ENCODE measurements at regions not wholly inside any gene's neighbourhood (a gene's known extent, or its start where the extent isn't known, plus 50 kb on each side); places are given as distances from the start of the nearest gene placed in this dataset.
A peak's percentile ranks its signal among the peaks of the same experiment; 100 is the strongest.

DNA sequence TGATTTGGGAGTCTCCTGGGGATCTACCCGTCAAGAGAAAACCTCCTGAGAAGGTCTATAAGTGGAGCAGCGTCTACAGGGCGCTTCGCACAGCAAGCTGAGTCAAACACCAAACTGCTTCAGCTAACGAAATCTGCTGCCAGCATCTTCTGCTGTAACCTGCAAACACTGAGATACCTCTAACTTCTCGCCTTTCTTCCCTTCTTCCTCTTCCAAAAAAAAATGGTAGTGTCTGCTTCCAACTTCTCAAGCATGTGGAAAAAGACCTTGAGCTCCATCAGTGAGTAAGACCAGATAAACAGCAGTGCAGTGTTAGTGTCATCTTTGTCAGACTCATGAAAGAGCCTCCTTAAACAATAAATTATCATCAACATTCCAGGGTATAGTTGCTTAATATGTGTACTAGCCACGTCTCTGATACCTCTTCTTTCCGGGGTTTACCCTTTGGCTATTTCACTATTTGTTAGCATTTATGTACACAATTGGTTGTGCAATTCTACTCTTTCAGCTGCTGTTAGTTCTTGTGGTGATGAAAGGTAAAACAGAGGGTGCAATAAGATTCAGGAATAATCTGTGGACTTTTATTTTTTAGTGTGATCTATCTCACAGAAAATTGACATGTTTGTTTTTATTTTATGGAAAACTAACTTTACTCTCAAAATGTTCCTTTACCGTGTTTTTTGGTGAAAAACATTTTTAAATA, 81.6 kb downstream of the LLPH start (continued):
- peak; percentile 49 for TF ChIP-seq IKZF5 (CRISPR knock-in tag; IDR thresholded peaks at IDR 0.05)
- TF ChIP-seq HDAC2 (CRISPR knock-in tag; IDR thresholded peaks at IDR 0.05), result peak; percentile 95
- TF ChIP-seq HIVEP1 (CRISPR knock-in tag; IDR thresholded peaks at IDR 0.05), result no peak
- TF ChIP-seq MEF2D (CRISPR knock-in tag; IDR thresholded peaks at IDR 0.05), result 0 out of 2 replicates have a peak, but pooled peaks have one; percentile 41
- TF ChIP-seq IRF2 (CRISPR knock-in tag; IDR thresholded peaks at IDR 0.05), result peak; percentile 74; the same call in 1 of the 2 replicates
- TF ChIP-seq ZFP36 (IDR thresholded peaks at IDR 0.05; ENCODE audit: borderline replicate concordance, low read depth, low read length, partially characterized antibody), result no peak
- TF ChIP-seq, protein P1, sequence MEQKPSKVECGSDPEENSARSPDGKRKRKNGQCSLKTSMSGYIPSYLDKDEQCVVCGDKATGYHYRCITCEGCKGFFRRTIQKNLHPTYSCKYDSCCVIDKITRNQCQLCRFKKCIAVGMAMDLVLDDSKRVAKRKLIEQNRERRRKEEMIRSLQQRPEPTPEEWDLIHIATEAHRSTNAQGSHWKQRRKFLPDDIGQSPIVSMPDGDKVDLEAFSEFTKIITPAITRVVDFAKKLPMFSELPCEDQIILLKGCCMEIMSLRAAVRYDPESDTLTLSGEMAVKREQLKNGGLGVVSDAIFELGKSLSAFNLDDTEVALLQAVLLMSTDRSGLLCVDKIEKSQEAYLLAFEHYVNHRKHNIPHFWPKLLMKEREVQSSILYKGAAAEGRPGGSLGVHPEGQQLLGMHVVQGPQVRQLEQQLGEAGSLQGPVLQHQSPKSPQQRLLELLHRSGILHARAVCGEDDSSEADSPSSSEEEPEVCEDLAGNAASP (CRISPR knock-in tag; IDR thresholded peaks at IDR 0.05; ENCODE audit: borderline replicate concordance), result peak; percentile 73
- TF ChIP-seq ZNF883 (CRISPR knock-in tag; IDR thresholded peaks at IDR 0.05; ENCODE audit: not compliant biosample characterization), result no peak
- TF ChIP-seq POGK (CRISPR knock-in tag; conservative IDR thresholded peaks at IDR 0.05), result no peak
- TF ChIP-seq KLF11 (CRISPR knock-in tag; IDR thresholded peaks at IDR 0.05), result no peak
- peak; percentile 4; the same call in 1 of the 2 replicates for TF ChIP-seq ESRRA (CRISPR knock-in tag; IDR thresholded peaks at IDR 0.05; ENCODE audit: low read depth)
- no peak for TF ChIP-seq SIN3A (IDR thresholded peaks at IDR 0.05; ENCODE audit: borderline replicate concordance, low read depth, low read length)
- no peak for TF ChIP-seq POLR2A (IDR thresholded peaks at IDR 0.05; ENCODE audit: insufficient read depth in 1 of 2, low read depth in 2 of 2, low read length in 2 of 2)
- TF ChIP-seq SIX1 (CRISPR knock-in tag; IDR thresholded peaks at IDR 0.05; ENCODE audit: borderline replicate concordance), result peak; percentile 89
- TF ChIP-seq ZNF777 (CRISPR knock-in tag; IDR thresholded peaks at IDR 0.05), result no peak
- TF ChIP-seq ZBTB39 (CRISPR knock-in tag; IDR thresholded peaks at IDR 0.05), result no peak
- peak; percentile 73 for TF ChIP-seq ZEB1 (IDR thresholded peaks at IDR 0.05; ENCODE audit: insufficient replicate concordance, low read depth)
- TF ChIP-seq ZNF136 (CRISPR knock-in tag; IDR thresholded peaks at IDR 0.05; ENCODE audit: low read depth), result no peak
- TF ChIP-seq SMAD9 (CRISPR knock-in tag; IDR thresholded peaks at IDR 0.05), result no peak
- no peak for TF ChIP-seq MZF1 (CRISPR knock-in tag; IDR thresholded peaks at IDR 0.05; ENCODE audit: borderline replicate concordance)
- TF ChIP-seq ZMYM4 (CRISPR knock-in tag; IDR thresholded peaks at IDR 0.05), result peak; percentile 72
- TF ChIP-seq GMEB2 (CRISPR knock-in tag; IDR thresholded peaks at IDR 0.05; ENCODE audit: low read depth), result no peak
- no peak for TF ChIP-seq TSC22D2 (CRISPR knock-in tag; IDR thresholded peaks at IDR 0.05; ENCODE audit: borderline replicate concordance)

All from HepG2 (cell line).